GM23248 (cell line): ENCODE measurements at regions not wholly inside any gene's neighbourhood (a gene's known extent, or its start where the extent isn't known, plus 50 kb on each side); places are given as distances from the start of the nearest gene placed in this dataset.

Source experiments
- EZH2 ChIP-seq: fragments of 200-600 bp; sonication (generic); IDR thresholded peaks from 2 replicates; pipeline ENCODE4 v1.6.1; 2018; ENCODE audit warnings: antibody characterized with exemption, mild to moderate bottlenecking; ENCODE audit not compliant: insufficient read depth, poor library complexity, severe bottlenecking
- EZH2phosphoT487 ChIP-seq: fragments of 200-600 bp; sonication (generic); IDR thresholded peaks from 2 replicates; pipeline ENCODE4 v1.6.1; 2018; ENCODE audit warnings: antibody characterized with exemption, moderate library complexity, mild to moderate bottlenecking, low read depth; ENCODE audit not compliant: insufficient read depth

DNA sequence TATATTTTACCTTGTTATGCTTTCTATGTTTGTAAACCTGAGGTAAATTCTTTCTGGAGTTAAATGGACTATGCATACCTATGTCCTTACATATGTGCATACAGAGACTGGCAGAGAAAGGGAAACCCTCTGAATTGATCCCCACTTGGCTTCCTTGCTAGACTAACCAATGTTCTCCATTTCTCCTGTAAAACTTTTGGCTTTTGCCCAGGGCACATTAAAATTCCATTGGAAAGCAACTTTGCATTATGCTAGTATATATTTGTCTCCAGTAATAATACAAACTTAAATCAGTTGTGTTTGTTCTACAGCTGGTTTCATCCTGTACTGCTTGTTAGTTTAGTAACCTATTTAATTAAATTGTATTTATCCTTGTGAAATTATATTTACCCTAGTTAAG lies 646.0 kb upstream of the MARCKS start:
- TF ChIP-seq EZH2phosphoT487, result no peak
- no peak for TF ChIP-seq EZH2
